ENCODE measurements at regions not wholly inside any gene's neighbourhood (a gene's known extent, or its start where the extent isn't known, plus 50 kb on each side); places are given as distances from the start of the nearest gene placed in this dataset.

DNA sequence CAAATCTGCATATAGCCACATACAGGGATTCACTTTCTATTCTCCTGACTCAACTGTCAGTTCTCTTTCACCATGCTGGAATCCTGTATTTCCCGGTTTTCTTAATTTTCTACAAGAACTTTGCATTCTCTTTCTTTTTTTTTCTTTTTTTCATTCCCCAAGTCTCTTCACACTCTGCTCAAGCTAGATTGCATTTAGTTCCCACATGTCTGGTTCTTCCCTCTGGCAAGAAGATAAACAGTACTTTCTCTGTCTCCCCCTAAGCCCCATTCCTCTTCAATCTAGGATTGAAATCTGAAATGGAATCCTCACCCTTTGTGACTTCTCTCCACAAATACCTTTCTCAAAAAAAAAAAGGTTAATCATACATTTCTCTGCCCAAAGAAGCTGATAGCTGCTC is 64.2 kb upstream of the SLC12A2 start:
- no peaks in the 10 kb centered on the region for H3K27me3 ChIP-seq (ENCODE audit: control insufficient read depth in 2 of 2, insufficient read depth in 2 of 2, low read length in 2 of 2)
- H3K79me2 ChIP-seq (ENCODE audit: control insufficient read depth, insufficient read depth, low read length): no peaks in the 10 kb centered on the region
- H4K20me1 ChIP-seq (replicated peaks; ENCODE audit: control insufficient read depth, insufficient read depth, low read length): no peaks in the 10 kb centered on the region
- 64% methylated on average over 1 of the region's 1 CpG for WGBS (ENCODE audit: insufficient coverage, low coverage, missing lambda C conversion rate)
- H3K9ac ChIP-seq (ENCODE audit: insufficient read depth in 1 of 2, low read depth in 2 of 2, low read length in 2 of 2): no peak overlapping the region
- H3K27ac ChIP-seq (ENCODE audit: extremely low read depth, low read depth, low read length): no peak overlapping the region
- ChIA-PET POLR2A (no interaction called here), CTCF (ENCODE audit: low intra/inter-chr PET ratio) (no interaction called here)
- no peak overlapping the region for H2AFZ ChIP-seq (ENCODE audit: low read depth, low read length)
- ATAC-seq: no peak
- no TSS peak for BruUV-seq (replicated peaks)
- H3K4me2 ChIP-seq (ENCODE audit: insufficient read depth, low read length): no peak overlapping the region
- FAIRE-seq: no peak
- intact Hi-C loops (cut with micrococcal nuclease) (no loop called here), in situ Hi-C loops (cut with MboI) (no loop called here)
- DNase-seq (ENCODE audit: extremely low read depth in 1 of 4, low spot score in 3 of 4): no peak
- TF ChIP-seq PHTF2 (CRISPR knock-in tag; IDR thresholded peaks at IDR 0.05) (no peak), BRD9 (IDR thresholded peaks at IDR 0.05; ENCODE audit: low read depth, partially characterized antibody) (no peak), HDAC8 (tag; IDR thresholded peaks at IDR 0.05) (no peak), LEF1 (IDR thresholded peaks at IDR 0.05) (no peak), ZNF561 (CRISPR knock-in tag; conservative IDR thresholded peaks at IDR 0.05) (no peak), ZZZ3 (IDR thresholded peaks at IDR 0.05) (no peak), BRD4 (IDR thresholded peaks at IDR 0.05) (no peak), SMARCE1 (IDR thresholded peaks at IDR 0.05) (no peak), CAMTA2 (CRISPR knock-in tag; conservative IDR thresholded peaks at IDR 0.05) (no peak), ZNF778 (CRISPR knock-in tag; IDR thresholded peaks at IDR 0.05) (no peak), CBX2 (IDR thresholded peaks at IDR 0.05; ENCODE audit: insufficient read depth, low read length, poor library complexity, severe bottlenecking) (no peak), DMBX1 (CRISPR knock-in tag; IDR thresholded peaks at IDR 0.05; ENCODE audit: borderline replicate concordance) (no peak), NR2C2 (CRISPR knock-in tag; IDR thresholded peaks at IDR 0.05) (no peak), NR2C2 (tag; IDR thresholded peaks at IDR 0.05) (no peak), FOXM1 (IDR thresholded peaks at IDR 0.05; ENCODE audit: low read depth) (no peak), FOXM1 (CRISPR knock-in tag; IDR thresholded peaks at IDR 0.05; ENCODE audit: low read depth) (no peak), TFAM (CRISPR knock-in tag; conservative IDR thresholded peaks at IDR 0.05) (no peak), MEF2A (IDR thresholded peaks at IDR 0.05; ENCODE audit: control insufficient read depth, low read depth, low read length) (no peak), DACH1 (IDR thresholded peaks at IDR 0.05; ENCODE audit: partially characterized antibody) (no peak), BCLAF1 (IDR thresholded peaks at IDR 0.05; ENCODE audit: borderline replicate concordance in 1 of 2, control insufficient read depth in 1 of 2, low read depth in 2 of 2, low read length in 1 of 2) (no peak), DIDO1 (tag; IDR thresholded peaks at IDR 0.05; ENCODE audit: low read depth) (no peak), MXI1 (IDR thresholded peaks at IDR 0.05; ENCODE audit: low read depth, low read length) (no peak)
- no peak overlapping the region for H3K4me3 ChIP-seq
- H3K4me1 ChIP-seq (replicated peaks in 1 of 2; ENCODE audit: control insufficient read depth in 2 of 2, insufficient read depth in 2 of 2, low read length in 2 of 2): peaks cover 0 to 13% of the 10 kb centered on the region in 2 experiments; a peak in 3 of 5 replicates
- H3K36me3 ChIP-seq (ENCODE audit: control insufficient read depth, insufficient read depth, low read length): no peaks in the 10 kb centered on the region; the same call in 2 of the 3 replicates
- no peaks in the 10 kb centered on the region for H3K9me1 ChIP-seq (ENCODE audit: control insufficient read depth, insufficient read depth, low read length)
- no peaks in the 10 kb centered on the region for H3K9me3 ChIP-seq (replicated peaks; ENCODE audit: control insufficient read depth, insufficient read depth, low read depth, low read length)
